ENCODE measurements at regions not wholly inside any gene's neighbourhood (a gene's known extent, or its start where the extent isn't known, plus 50 kb on each side); places are given as distances from the start of the nearest gene placed in this dataset.

- Histone ChIP-seq H2AFZ (ENCODE audit: low read depth, low read length) (no peak overlapping the region), H2BK5ac (ENCODE audit: low read depth, low read length, poor library complexity, severe bottlenecking) (no peak overlapping the region), H3K4me3 (ENCODE audit: insufficient read depth in 1 of 2, low read depth in 1 of 2, low read length in 2 of 2) (no peak overlapping the region), H3K79me1 (replicated peaks; ENCODE audit: low read length, poor library complexity, severe bottlenecking) (no peaks in the 10 kb centered on the region), H2BK12ac (ENCODE audit: low read length in 2 of 2) (peak overlapping the region; percentile 40 to 51), H3K14ac (ENCODE audit: low read length in 2 of 2) (no peak overlapping the region), H3K9me3 (ENCODE audit: control insufficient read depth, low read length) (no peaks in the 10 kb centered on the region), H3K9ac (ENCODE audit: low read length) (no peak overlapping the region), H3K27ac (ENCODE audit: low read length, poor library complexity, severe bottlenecking) (no peak overlapping the region), H3K4me2 (ENCODE audit: low read length, poor library complexity, severe bottlenecking) (no peak overlapping the region), H4K8ac (ENCODE audit: low read length) (peak overlapping the region; percentile 52), H3K4me1 (ENCODE audit: control insufficient read depth, insufficient read depth, low read depth, low read length) (peaks cover 2% of the 10 kb centered on the region), H2BK15ac (ENCODE audit: low read depth, poor library complexity, severe bottlenecking) (peak overlapping the region; percentile 62), H3K36me3 (ENCODE audit: control insufficient read depth in 1 of 2, insufficient read depth in 2 of 2, low read depth in 1 of 2, low read length in 2 of 2) (no peaks in the 10 kb centered on the region), H2AK5ac (ENCODE audit: low read length, severe bottlenecking) (no peak overlapping the region), H3K18ac (ENCODE audit: low read depth in 1 of 2, low read length in 2 of 2) (peak overlapping the region in 1 of 2 experiments; percentile 58), H2BK120ac (ENCODE audit: low read depth, low read length) (peak overlapping the region; percentile 1), H3K4ac (ENCODE audit: low read depth in 1 of 2, low read length in 2 of 2) (no peak overlapping the region), H4K91ac (ENCODE audit: low read length) (peak overlapping the region; percentile 65), H3K27me3 (ENCODE audit: control insufficient read depth in 1 of 2, insufficient read depth in 1 of 2, low read length in 2 of 2) (peaks cover 12 to 43% of the 10 kb centered on the region in 2 experiments), H3K23ac (ENCODE audit: low read length in 2 of 2) (no peak overlapping the region)
- peak; percentile 80 for DNase-seq
- 32% methylated on average over 11 of the region's 13 CpGs for WGBS
These were observed 82.1 kb downstream of the LINGO1 start for GRCh38 chr15:77550301-77551251.

- no peak overlapping the region for H3K27ac ChIP-seq (ENCODE audit: low read length, poor library complexity, severe bottlenecking)
- no peak overlapping the region for H4K8ac ChIP-seq (ENCODE audit: low read length)
- DNase-seq: no peak
- no peak overlapping the region for H2BK5ac ChIP-seq (ENCODE audit: low read depth, low read length, poor library complexity, severe bottlenecking)
- peaks cover 5 to 44% of the 10 kb centered on the region in 2 experiments for H3K27me3 ChIP-seq (ENCODE audit: control insufficient read depth in 1 of 2, insufficient read depth in 1 of 2, low read length in 2 of 2)
- H3K79me1 ChIP-seq (replicated peaks; ENCODE audit: low read length, poor library complexity, severe bottlenecking): no peaks in the 10 kb centered on the region
- H2AFZ ChIP-seq (ENCODE audit: low read depth, low read length): no peak overlapping the region
- no peak overlapping the region for H3K4me3 ChIP-seq (ENCODE audit: insufficient read depth in 1 of 2, low read depth in 1 of 2, low read length in 2 of 2)
- H3K18ac ChIP-seq (ENCODE audit: low read depth in 1 of 2, low read length in 2 of 2): peak overlapping the region in 1 of 2 experiments; percentile 46
- H3K9ac ChIP-seq (ENCODE audit: low read length): no peak overlapping the region
- no peak overlapping the region for H2AK5ac ChIP-seq (ENCODE audit: low read length, severe bottlenecking)
- no peaks in the 10 kb centered on the region for H3K9me3 ChIP-seq (ENCODE audit: control insufficient read depth, low read length)
- H2BK12ac ChIP-seq (ENCODE audit: low read length in 2 of 2): no peak overlapping the region
- H3K36me3 ChIP-seq (ENCODE audit: control insufficient read depth in 1 of 2, insufficient read depth in 2 of 2, low read depth in 1 of 2, low read length in 2 of 2): no peaks in the 10 kb centered on the region
- peak overlapping the region; percentile 8 for H2BK15ac ChIP-seq (ENCODE audit: low read depth, poor library complexity, severe bottlenecking)
- peak overlapping the region; percentile 52 for H4K91ac ChIP-seq (ENCODE audit: low read length)
- no peak overlapping the region for H3K23ac ChIP-seq (ENCODE audit: low read length in 2 of 2)
- H3K4ac ChIP-seq (ENCODE audit: low read depth in 1 of 2, low read length in 2 of 2): peak overlapping the region in 1 of 2 experiments; percentile 16
- H3K4me2 ChIP-seq (ENCODE audit: low read length, poor library complexity, severe bottlenecking): no peak overlapping the region
- H2BK120ac ChIP-seq (ENCODE audit: low read depth, low read length): no peak overlapping the region
- peaks cover 2% of the 10 kb centered on the region for H3K4me1 ChIP-seq (ENCODE audit: control insufficient read depth, insufficient read depth, low read depth, low read length)
- 97% methylated on average over 4 of the region's 5 CpGs for WGBS
- H3K14ac ChIP-seq (ENCODE audit: low read length in 2 of 2): no peak overlapping the region
These were observed 83.0 kb downstream of the LINGO1 start for GRCh38 chr15:77549576-77550288.

GRCh38 chr15:77548589-77549557 is 83.8 kb downstream of the LINGO1 start:
- Histone ChIP-seq H3K4ac (ENCODE audit: low read depth in 1 of 2, low read length in 2 of 2) (peak overlapping the region in 1 of 2 experiments; percentile 20), H3K27ac (ENCODE audit: low read length, poor library complexity, severe bottlenecking) (no peak overlapping the region), H3K4me3 (ENCODE audit: insufficient read depth in 1 of 2, low read depth in 1 of 2, low read length in 2 of 2) (no peak overlapping the region), H3K4me1 (ENCODE audit: control insufficient read depth, insufficient read depth, low read depth, low read length) (peaks cover 2% of the 10 kb centered on the region), H2AK5ac (ENCODE audit: low read length, severe bottlenecking) (no peak overlapping the region), H4K91ac (ENCODE audit: low read length) (peak overlapping the region; percentile 12), H3K36me3 (ENCODE audit: control insufficient read depth in 1 of 2, insufficient read depth in 2 of 2, low read depth in 1 of 2, low read length in 2 of 2) (no peaks in the 10 kb centered on the region), H3K27me3 (ENCODE audit: control insufficient read depth in 1 of 2, insufficient read depth in 1 of 2, low read length in 2 of 2) (peaks cover 5 to 35% of the 10 kb centered on the region in 2 experiments), H3K23ac (ENCODE audit: low read length in 2 of 2) (no peak overlapping the region), H3K14ac (ENCODE audit: low read length in 2 of 2) (no peak overlapping the region), H3K18ac (ENCODE audit: low read depth in 1 of 2, low read length in 2 of 2) (peak overlapping the region in 1 of 2 experiments; percentile 46), H3K9me3 (ENCODE audit: control insufficient read depth, low read length) (no peaks in the 10 kb centered on the region), H2AFZ (ENCODE audit: low read depth, low read length) (no peak overlapping the region), H3K4me2 (ENCODE audit: low read length, poor library complexity, severe bottlenecking) (no peak overlapping the region), H2BK5ac (ENCODE audit: low read depth, low read length, poor library complexity, severe bottlenecking) (no peak overlapping the region), H2BK120ac (ENCODE audit: low read depth, low read length) (no peak overlapping the region), H2BK12ac (ENCODE audit: low read length in 2 of 2) (no peak overlapping the region), H3K79me1 (replicated peaks; ENCODE audit: low read length, poor library complexity, severe bottlenecking) (no peaks in the 10 kb centered on the region), H2BK15ac (ENCODE audit: low read depth, poor library complexity, severe bottlenecking) (peak overlapping the region; percentile 70), H3K9ac (ENCODE audit: low read length) (no peak overlapping the region), H4K8ac (ENCODE audit: low read length) (no peak overlapping the region)
- DNase-seq: no peak
- WGBS: 86% methylated on average over 18 of the region's 23 CpGs

All from mesenchymal stem cell (in vitro differentiated cells and primary cell).